Suprapubic skin (tissue), 3 donors: ENCODE measurements at regions not wholly inside any gene's neighbourhood (a gene's known extent, or its start where the extent isn't known, plus 50 kb on each side); places are given as distances from the start of the nearest gene placed in this dataset.
"Not testable (repeated sequence)": the region's sequence is repeated elsewhere in the genome, so short reads cannot be mapped to it uniquely, and the experiment has no call there.

Experiments used
- POLR2A ChIP-seq, 2 donors: fragments of 450-650 bp; IDR thresholded peaks; one replicate each; pipeline ENCODE4 v1.6.1; 2017; ENCODE audit warnings: antibody characterized with exemption in 2 of 2, mild to moderate bottlenecking in 2 of 2, moderate library complexity in 2 of 2
- TF ChIP-seq, protein P1 (sequence below), 2 donors: fragments of 200-600 bp in 1 of 2; fragments of 450-650 bp in 1 of 2; sonication (generic) in 1 of 2; IDR thresholded peaks; one replicate each; pipeline ENCODE4 v1.5.1; 2016 to 2019; ENCODE audit warnings: antibody characterized with exemption in 2 of 2, mild to moderate bottlenecking in 1 of 2, moderate library complexity in 1 of 2

DNA sequence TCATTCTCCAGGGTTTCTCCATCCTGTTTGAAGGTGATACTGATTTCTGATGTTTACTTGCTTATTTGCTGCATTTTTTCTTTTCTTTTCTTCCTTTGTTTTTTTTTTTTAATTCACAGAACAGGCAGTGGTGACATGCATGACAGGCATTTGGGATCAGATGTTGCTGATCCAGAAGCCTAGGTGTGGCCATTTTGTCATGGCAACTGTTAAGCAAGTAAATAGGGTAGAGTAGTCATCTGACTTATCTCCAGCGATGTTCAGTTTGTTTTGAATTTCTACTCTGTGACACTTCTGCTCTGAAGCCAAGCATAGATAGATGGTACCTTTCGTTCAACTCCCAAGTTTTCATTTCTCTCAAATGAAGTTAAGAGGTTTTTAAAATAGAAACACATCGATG, 74.9 kb upstream of the FAM72C start:
- TF ChIP-seq, protein P1, sequence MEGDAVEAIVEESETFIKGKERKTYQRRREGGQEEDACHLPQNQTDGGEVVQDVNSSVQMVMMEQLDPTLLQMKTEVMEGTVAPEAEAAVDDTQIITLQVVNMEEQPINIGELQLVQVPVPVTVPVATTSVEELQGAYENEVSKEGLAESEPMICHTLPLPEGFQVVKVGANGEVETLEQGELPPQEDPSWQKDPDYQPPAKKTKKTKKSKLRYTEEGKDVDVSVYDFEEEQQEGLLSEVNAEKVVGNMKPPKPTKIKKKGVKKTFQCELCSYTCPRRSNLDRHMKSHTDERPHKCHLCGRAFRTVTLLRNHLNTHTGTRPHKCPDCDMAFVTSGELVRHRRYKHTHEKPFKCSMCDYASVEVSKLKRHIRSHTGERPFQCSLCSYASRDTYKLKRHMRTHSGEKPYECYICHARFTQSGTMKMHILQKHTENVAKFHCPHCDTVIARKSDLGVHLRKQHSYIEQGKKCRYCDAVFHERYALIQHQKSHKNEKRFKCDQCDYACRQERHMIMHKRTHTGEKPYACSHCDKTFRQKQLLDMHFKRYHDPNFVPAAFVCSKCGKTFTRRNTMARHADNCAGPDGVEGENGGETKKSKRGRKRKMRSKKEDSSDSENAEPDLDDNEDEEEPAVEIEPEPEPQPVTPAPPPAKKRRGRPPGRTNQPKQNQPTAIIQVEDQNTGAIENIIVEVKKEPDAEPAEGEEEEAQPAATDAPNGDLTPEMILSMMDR (IDR thresholded peaks at IDR 0.05), result not testable (repeated sequence)
- not testable (repeated sequence) for TF ChIP-seq POLR2A (IDR thresholded peaks at IDR 0.05)
